ENCODE measurements at regions not wholly inside any gene's neighbourhood (a gene's known extent, or its start where the extent isn't known, plus 50 kb on each side); places are given as distances from the start of the nearest gene placed in this dataset.

GRCh38 chr7:124449896-124450295 lies 315.7 kb downstream of the GPR37 start:
- Mint-ChIP-seq H3K9me3 (no peaks in the 10 kb centered on the region), H3K36me3 (ENCODE audit: low read depth) (no peaks in the 10 kb centered on the region), H3K27ac (no peak overlapping the region), H3K27me3 (ENCODE audit: low read depth) (no peaks in the 10 kb centered on the region), H3K4me3 (no peak overlapping the region), H3K4me1 (ENCODE audit: low read depth) (no peaks in the 10 kb centered on the region)

DNA sequence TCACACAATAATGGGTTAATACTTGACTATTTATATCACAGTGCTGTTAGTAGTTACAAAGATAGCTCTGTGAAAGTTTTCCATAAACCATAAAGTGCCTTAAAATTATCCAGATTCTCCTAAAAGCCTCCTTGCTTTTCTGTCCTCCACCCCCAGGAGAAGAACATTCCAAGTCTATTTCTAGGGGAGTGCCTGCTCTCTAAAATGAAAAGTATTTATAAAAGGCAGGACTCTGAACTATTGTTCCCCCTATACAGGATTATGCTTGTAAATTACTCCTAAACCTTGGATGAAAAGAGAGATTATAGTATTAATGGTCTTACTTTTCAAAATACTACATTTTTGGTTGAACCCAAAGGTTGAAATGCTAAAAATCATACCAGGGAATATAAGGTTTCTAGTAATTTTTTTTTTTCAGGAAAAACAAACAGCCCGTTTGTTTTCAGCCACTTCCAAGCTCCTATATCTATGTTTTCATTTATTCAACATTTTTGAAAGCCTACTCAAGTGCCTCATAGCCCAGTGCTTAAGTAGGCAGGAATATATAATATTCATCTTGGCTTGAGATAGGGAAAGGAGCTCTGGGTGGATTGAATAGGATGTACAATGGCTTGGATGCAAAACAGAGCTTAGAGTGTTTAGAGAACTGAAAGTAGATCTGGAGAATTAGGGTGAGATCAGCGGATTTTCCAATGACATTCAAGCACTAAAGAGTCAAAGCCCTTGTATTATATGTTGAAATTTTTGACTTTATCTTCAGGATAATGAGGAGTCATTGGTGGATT lies 320.7 kb downstream of the GPR37 start:
- no peaks in the 10 kb centered on the region for H3K4me1 Mint-ChIP-seq (ENCODE audit: low read depth)
- no peaks in the 10 kb centered on the region for H3K9me3 Mint-ChIP-seq
- no peak overlapping the region for H3K4me3 Mint-ChIP-seq
- no peaks in the 10 kb centered on the region for H3K27me3 Mint-ChIP-seq (ENCODE audit: low read depth)
- H3K27ac Mint-ChIP-seq, result no peak overlapping the region
- no peaks in the 10 kb centered on the region for H3K36me3 Mint-ChIP-seq (ENCODE audit: low read depth)

DNA sequence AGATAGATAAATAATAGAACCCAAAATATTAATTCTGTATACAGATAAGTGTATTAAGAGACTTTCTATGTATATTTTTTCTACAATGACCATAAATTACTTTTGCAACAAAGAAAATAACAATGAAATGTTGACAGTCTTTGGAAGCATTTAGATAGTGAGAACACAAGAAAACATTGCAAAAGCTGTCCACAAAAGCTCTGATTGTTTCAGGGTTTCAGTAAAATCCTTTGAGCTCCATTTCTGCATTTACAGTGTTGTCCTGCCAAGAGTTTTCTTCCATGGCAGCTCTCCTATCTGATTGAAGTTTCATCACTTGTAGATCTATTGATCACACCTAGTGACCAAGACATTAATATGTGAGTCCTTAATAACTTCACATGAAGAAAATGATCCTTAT lies 321.8 kb downstream of the GPR37 start:
- Mint-ChIP-seq H3K27ac (no peak overlapping the region), H3K36me3 (ENCODE audit: low read depth) (no peaks in the 10 kb centered on the region), H3K4me3 (no peak overlapping the region), H3K4me1 (ENCODE audit: low read depth) (no peaks in the 10 kb centered on the region), H3K9me3 (no peaks in the 10 kb centered on the region), H3K27me3 (ENCODE audit: low read depth) (no peaks in the 10 kb centered on the region)

- Mint-ChIP-seq H3K4me3 (no peak overlapping the region), H3K4me1 (ENCODE audit: low read depth) (no peaks in the 10 kb centered on the region), H3K27me3 (ENCODE audit: low read depth) (no peaks in the 10 kb centered on the region), H3K27ac (no peak overlapping the region), H3K36me3 (ENCODE audit: low read depth) (no peaks in the 10 kb centered on the region), H3K9me3 (no peaks in the 10 kb centered on the region)
Measured at GRCh38 chr7:124440081-124440480, 325.5 kb downstream of the GPR37 start.

GRCh38 chr7:124432009-124432578 lies 333.5 kb downstream of the GPR37 start:
- H3K27me3 Mint-ChIP-seq (ENCODE audit: low read depth), result no peaks in the 10 kb centered on the region
- no peaks in the 10 kb centered on the region for H3K9me3 Mint-ChIP-seq
- no peaks in the 10 kb centered on the region for H3K4me1 Mint-ChIP-seq (ENCODE audit: low read depth)
- H3K27ac Mint-ChIP-seq, result no peak overlapping the region
- H3K4me3 Mint-ChIP-seq, result no peak overlapping the region
- H3K36me3 Mint-ChIP-seq (ENCODE audit: low read depth), result no peaks in the 10 kb centered on the region

DNA sequence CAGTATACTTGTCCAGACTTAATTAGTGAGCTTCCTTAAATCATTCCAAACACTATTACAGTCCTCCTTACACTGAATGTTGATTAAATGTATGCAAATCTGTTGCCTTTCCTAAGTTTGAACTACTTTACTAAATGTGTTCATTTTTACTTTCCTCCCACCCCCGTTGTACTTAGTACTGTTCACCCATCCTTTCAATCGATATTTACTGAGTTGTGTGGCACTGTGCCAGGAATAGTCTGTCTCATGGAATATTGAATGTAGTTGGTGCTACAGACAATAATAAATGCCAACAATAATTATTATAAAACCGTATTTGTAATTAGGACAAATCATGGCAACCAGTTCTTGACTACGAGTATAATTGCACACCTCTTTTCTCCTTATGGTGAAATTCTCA lies 335.7 kb downstream of the GPR37 start:
- Mint-ChIP-seq H3K36me3 (ENCODE audit: low read depth) (no peaks in the 10 kb centered on the region), H3K9me3 (no peaks in the 10 kb centered on the region), H3K27me3 (ENCODE audit: low read depth) (no peaks in the 10 kb centered on the region), H3K4me3 (no peak overlapping the region), H3K27ac (no peak overlapping the region), H3K4me1 (ENCODE audit: low read depth) (no peaks in the 10 kb centered on the region)

DNA sequence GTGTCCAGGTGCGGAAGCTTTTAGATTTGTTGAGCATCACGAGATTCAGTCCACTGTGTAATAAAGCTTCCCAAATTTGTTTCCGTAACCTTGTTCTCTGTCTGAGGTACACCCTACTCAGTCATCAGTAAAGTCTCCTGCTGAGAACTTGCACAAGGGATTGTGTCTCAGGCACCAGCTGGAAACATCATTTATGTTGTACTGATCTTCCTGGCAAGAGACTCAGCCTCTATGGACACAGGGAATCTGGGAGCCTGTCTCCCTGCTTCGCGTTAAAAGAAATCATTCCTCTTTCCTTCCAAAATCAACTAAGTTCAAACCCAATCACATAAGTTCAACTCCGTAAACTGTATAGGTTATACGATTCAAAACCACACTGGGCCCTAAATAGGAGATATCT lies 336.8 kb downstream of the GPR37 start:
- H3K27me3 Mint-ChIP-seq (ENCODE audit: low read depth), result no peaks in the 10 kb centered on the region
- no peaks in the 10 kb centered on the region for H3K9me3 Mint-ChIP-seq
- no peak overlapping the region for H3K27ac Mint-ChIP-seq
- no peaks in the 10 kb centered on the region for H3K36me3 Mint-ChIP-seq (ENCODE audit: low read depth)
- no peaks in the 10 kb centered on the region for H3K4me1 Mint-ChIP-seq (ENCODE audit: low read depth)
- H3K4me3 Mint-ChIP-seq, result no peak overlapping the region

GRCh38 chr7:124426621-124427020 lies 339.0 kb downstream of the GPR37 start:
- Mint-ChIP-seq H3K27me3 (ENCODE audit: low read depth) (no peaks in the 10 kb centered on the region), H3K9me3 (no peaks in the 10 kb centered on the region), H3K36me3 (ENCODE audit: low read depth) (no peaks in the 10 kb centered on the region), H3K4me3 (no peak overlapping the region), H3K4me1 (ENCODE audit: low read depth) (no peaks in the 10 kb centered on the region), H3K27ac (no peak overlapping the region)

DNA sequence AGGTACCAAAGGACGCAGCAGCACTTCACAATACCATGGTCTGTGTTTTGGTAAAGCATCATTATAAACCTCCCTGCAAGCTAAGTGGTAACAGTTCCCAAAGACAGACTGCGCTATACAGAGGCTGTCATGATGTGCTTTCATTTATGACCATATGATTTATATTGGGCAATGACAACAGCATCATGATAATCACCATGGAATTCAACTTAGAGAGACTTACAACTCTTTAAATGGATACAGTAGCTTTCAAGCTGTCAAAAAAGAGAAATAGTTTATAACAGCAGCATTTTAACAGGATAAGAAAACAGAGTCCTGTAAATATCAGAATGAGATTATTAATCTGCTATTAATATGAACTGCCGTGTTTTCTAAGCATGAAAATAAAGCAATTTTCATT lies 341.7 kb downstream of the GPR37 start:
- H3K4me3 Mint-ChIP-seq, result no peak overlapping the region
- no peaks in the 10 kb centered on the region for H3K36me3 Mint-ChIP-seq (ENCODE audit: low read depth)
- H3K4me1 Mint-ChIP-seq (ENCODE audit: low read depth), result no peaks in the 10 kb centered on the region
- no peaks in the 10 kb centered on the region for H3K9me3 Mint-ChIP-seq
- no peaks in the 10 kb centered on the region for H3K27me3 Mint-ChIP-seq (ENCODE audit: low read depth)
- H3K27ac Mint-ChIP-seq, result no peak overlapping the region

DNA sequence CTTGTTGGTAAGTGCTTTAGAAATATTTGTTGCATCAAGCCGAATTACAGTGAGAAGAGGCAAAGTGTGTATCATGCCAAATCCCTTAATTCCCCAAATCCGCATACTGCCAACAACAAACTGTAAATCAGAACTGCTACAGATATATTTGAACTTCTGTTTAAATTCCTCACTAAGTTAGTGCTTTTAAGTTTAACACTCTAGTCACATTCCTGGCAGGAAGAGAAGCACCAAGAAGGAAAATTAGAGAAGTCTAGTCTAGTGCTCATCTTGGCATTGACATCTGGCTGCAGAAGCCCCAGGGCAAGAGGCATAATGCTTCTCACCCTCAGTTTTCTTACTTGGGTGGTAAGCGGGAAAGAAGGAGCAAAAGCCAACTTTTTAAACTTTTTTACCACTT lies 343.5 kb downstream of the GPR37 start:
- H3K4me3 Mint-ChIP-seq, result no peak overlapping the region
- H3K4me1 Mint-ChIP-seq (ENCODE audit: low read depth), result no peaks in the 10 kb centered on the region
- H3K9me3 Mint-ChIP-seq, result no peaks in the 10 kb centered on the region
- H3K27me3 Mint-ChIP-seq (ENCODE audit: low read depth), result no peaks in the 10 kb centered on the region
- H3K27ac Mint-ChIP-seq, result no peak overlapping the region
- no peaks in the 10 kb centered on the region for H3K36me3 Mint-ChIP-seq (ENCODE audit: low read depth)

- Mint-ChIP-seq H3K9me3 (no peaks in the 10 kb centered on the region), H3K4me1 (ENCODE audit: low read depth) (no peaks in the 10 kb centered on the region), H3K4me3 (no peak overlapping the region), H3K36me3 (ENCODE audit: low read depth) (no peaks in the 10 kb centered on the region), H3K27ac (no peak overlapping the region), H3K27me3 (ENCODE audit: low read depth) (no peaks in the 10 kb centered on the region)
Measured at GRCh38 chr7:124420367-124420766, 345.2 kb downstream of the GPR37 start.

GRCh38 chr7:124413029-124413428 lies 352.6 kb downstream of the GPR37 start:
- H3K9me3 Mint-ChIP-seq, result no peaks in the 10 kb centered on the region
- no peak overlapping the region for H3K4me3 Mint-ChIP-seq
- H3K27me3 Mint-ChIP-seq (ENCODE audit: low read depth), result no peaks in the 10 kb centered on the region
- H3K27ac Mint-ChIP-seq, result no peak overlapping the region
- no peaks in the 10 kb centered on the region for H3K4me1 Mint-ChIP-seq (ENCODE audit: low read depth)
- H3K36me3 Mint-ChIP-seq (ENCODE audit: low read depth), result no peaks in the 10 kb centered on the region

DNA sequence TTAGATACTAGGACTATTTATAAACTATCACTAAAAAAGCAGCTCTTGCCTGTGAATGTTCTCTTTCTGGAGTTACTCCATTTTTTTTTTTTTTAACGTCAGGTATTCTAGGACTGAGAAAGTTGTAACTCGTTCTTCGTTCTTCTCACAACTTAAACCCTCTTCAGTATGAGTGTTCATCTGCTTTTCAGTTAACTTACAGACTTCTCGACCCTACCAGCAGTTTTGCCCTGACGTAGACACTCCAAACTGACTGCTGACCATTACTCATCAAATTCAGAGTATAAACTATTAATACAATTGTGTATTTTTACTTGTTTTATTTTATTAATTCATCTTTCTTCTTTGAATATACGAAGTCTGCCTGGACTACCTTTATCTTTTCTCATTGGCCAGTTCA lies 353.1 kb downstream of the GPR37 start:
- H3K36me3 Mint-ChIP-seq (ENCODE audit: low read depth), result no peaks in the 10 kb centered on the region
- no peak overlapping the region for H3K27ac Mint-ChIP-seq
- H3K4me3 Mint-ChIP-seq, result no peak overlapping the region
- no peaks in the 10 kb centered on the region for H3K9me3 Mint-ChIP-seq
- no peaks in the 10 kb centered on the region for H3K27me3 Mint-ChIP-seq (ENCODE audit: low read depth)
- no peaks in the 10 kb centered on the region for H3K4me1 Mint-ChIP-seq (ENCODE audit: low read depth)

DNA sequence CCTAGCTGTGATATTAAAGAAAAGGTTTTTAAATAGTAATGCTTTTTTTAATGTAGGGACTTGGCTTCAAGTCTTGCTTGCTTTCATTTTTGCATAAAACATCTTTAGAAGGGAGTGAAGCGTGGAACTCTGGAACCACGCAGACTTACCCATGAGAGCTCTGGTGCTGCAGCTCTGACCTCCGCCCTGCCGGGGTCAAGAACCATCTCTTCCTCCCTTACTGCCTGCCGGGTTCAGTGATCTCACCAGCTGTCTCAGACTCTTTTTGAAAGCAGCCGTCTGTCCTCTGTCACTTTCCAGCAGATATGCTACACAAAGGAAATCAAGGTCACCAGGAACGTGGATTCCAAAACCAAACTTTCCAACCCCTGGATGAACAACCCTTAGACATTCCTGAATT lies 353.8 kb downstream of the GPR37 start:
- no peaks in the 10 kb centered on the region for H3K9me3 Mint-ChIP-seq
- no peak overlapping the region for H3K27ac Mint-ChIP-seq
- no peak overlapping the region for H3K4me3 Mint-ChIP-seq
- H3K36me3 Mint-ChIP-seq (ENCODE audit: low read depth), result no peaks in the 10 kb centered on the region
- no peaks in the 10 kb centered on the region for H3K4me1 Mint-ChIP-seq (ENCODE audit: low read depth)
- H3K27me3 Mint-ChIP-seq (ENCODE audit: low read depth), result no peaks in the 10 kb centered on the region

DNA sequence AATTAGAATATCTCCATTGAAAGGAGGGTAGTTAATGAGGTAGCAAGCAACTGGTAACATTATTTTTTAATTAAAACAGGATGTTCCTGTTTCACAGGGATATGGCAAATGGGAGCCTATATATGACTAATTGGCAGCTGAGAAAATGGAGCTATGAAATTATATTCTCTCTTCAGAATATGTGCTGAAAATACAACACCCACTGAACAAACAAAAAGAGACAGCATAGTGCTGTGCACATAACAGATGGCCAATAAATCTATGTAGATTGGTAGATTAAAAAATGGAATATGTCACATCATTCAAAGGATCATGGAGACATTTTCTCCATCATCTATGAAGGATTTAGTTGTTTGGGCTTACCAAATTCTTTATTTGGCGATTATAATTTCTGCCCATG lies 362.0 kb downstream of the GPR37 start:
- Mint-ChIP-seq H3K9me3 (no peaks in the 10 kb centered on the region), H3K4me3 (no peak overlapping the region), H3K27me3 (ENCODE audit: low read depth) (no peaks in the 10 kb centered on the region), H3K27ac (no peak overlapping the region), H3K4me1 (ENCODE audit: low read depth) (no peaks in the 10 kb centered on the region), H3K36me3 (ENCODE audit: low read depth) (no peaks in the 10 kb centered on the region)
